ENCODE measurements at regions not wholly inside any gene's neighbourhood (a gene's known extent, or its start where the extent isn't known, plus 50 kb on each side); places are given as distances from the start of the nearest gene placed in this dataset.
"Not testable (repeated sequence)": the region's sequence is repeated elsewhere in the genome, so short reads cannot be mapped to it uniquely, and the experiment has no call there.

DNA sequence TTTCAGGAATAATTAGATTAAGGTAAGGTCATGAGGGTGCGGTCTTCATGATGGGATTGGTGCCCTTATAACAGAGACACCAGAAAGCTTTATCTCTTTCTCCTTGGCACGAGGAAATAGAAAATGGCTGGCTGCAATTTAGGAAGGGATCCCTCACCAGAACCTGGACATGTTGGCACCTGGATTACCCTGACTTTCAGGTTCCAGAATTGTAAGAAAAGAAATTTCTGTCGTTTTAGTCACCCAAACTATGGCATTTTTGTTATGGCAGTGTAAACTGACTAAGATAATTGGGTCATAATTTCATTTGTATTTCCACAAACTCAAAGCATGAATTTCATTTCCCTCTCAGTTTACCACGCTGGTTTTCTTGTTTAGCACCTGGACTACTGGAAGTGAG lies 473.6 kb downstream of the PTH2R start:
- no peaks in the 10 kb centered on the region for H3K36me3 ChIP-seq (ENCODE audit: control insufficient read depth, insufficient read depth, low read length)
- no peak for DNase-seq (ENCODE audit: extremely low read depth, insufficient read length)
- TF ChIP-seq, protein P1, sequence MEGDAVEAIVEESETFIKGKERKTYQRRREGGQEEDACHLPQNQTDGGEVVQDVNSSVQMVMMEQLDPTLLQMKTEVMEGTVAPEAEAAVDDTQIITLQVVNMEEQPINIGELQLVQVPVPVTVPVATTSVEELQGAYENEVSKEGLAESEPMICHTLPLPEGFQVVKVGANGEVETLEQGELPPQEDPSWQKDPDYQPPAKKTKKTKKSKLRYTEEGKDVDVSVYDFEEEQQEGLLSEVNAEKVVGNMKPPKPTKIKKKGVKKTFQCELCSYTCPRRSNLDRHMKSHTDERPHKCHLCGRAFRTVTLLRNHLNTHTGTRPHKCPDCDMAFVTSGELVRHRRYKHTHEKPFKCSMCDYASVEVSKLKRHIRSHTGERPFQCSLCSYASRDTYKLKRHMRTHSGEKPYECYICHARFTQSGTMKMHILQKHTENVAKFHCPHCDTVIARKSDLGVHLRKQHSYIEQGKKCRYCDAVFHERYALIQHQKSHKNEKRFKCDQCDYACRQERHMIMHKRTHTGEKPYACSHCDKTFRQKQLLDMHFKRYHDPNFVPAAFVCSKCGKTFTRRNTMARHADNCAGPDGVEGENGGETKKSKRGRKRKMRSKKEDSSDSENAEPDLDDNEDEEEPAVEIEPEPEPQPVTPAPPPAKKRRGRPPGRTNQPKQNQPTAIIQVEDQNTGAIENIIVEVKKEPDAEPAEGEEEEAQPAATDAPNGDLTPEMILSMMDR (IDR thresholded peaks at IDR 0.05; ENCODE audit: insufficient read depth, low read length, poor library complexity, severe bottlenecking), result no peak
- H3K27me3 ChIP-seq (replicated peaks; ENCODE audit: control insufficient read depth, insufficient read depth, low read length), result no peaks in the 10 kb centered on the region
- no peak overlapping the region for H3K4me3 ChIP-seq (replicated peaks; ENCODE audit: low read depth, low read length)

DNA sequence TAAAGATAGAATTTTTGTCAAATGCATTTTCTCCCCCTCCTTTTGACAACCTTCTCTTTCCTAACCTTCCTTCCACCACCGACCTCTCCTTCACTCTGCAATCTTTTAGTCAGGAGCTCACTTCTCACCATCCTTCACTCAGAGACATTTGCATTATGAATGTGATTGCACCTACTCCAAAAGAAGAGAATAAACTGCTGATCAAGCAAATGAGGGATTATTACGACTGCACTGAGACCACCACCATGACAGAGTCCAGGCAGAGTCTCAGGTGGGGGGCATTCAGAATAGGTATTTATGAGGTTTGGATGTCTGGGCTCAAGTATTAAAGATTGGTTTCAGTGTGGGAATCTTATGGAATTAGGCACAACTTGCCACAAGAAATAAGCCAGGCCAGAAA lies 483.9 kb downstream of the PTH2R start:
- H3K27me3 ChIP-seq (replicated peaks; ENCODE audit: control insufficient read depth, insufficient read depth, low read length), result no peaks in the 10 kb centered on the region

DNA sequence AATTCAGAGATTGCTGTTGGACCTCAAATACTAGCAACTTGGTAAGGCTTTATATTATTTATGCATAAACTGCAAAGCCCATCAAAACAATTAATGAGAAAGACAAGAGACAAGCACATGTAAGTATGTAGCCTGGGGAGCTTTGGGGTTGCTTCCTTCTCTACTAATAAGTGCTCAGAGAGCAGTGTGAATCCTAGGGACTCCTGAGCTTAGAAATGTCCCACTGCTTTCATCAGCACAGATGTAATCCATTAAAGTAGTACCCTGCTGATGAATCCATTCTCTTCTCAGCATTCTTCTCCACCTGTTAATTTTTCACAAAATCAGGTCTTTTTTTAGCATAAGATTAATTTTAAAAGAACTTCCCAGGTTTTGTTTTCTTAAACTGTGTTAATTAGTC lies 485.6 kb downstream of the PTH2R start:
- TF ChIP-seq, protein P1 (IDR thresholded peaks at IDR 0.05; ENCODE audit: insufficient read depth, low read length, poor library complexity, severe bottlenecking), result no peak
- no peak for DNase-seq (ENCODE audit: extremely low read depth, insufficient read length)
- H3K27me3 ChIP-seq (replicated peaks; ENCODE audit: control insufficient read depth, insufficient read depth, low read length), result no peaks in the 10 kb centered on the region
- no peak overlapping the region for H3K4me3 ChIP-seq (replicated peaks; ENCODE audit: low read depth, low read length)
- H3K36me3 ChIP-seq (ENCODE audit: control insufficient read depth, insufficient read depth, low read length), result no peaks in the 10 kb centered on the region

More for the DNA sequence above, 483.9 kb downstream of the PTH2R start:
- no peak overlapping the region for H3K4me3 ChIP-seq (replicated peaks; ENCODE audit: low read depth, low read length)
- H3K36me3 ChIP-seq (ENCODE audit: control insufficient read depth, insufficient read depth, low read length), result no peaks in the 10 kb centered on the region
- TF ChIP-seq, protein P1 (IDR thresholded peaks at IDR 0.05; ENCODE audit: insufficient read depth, low read length, poor library complexity, severe bottlenecking), result no peak
- DNase-seq (ENCODE audit: extremely low read depth, insufficient read length), result no peak

DNA sequence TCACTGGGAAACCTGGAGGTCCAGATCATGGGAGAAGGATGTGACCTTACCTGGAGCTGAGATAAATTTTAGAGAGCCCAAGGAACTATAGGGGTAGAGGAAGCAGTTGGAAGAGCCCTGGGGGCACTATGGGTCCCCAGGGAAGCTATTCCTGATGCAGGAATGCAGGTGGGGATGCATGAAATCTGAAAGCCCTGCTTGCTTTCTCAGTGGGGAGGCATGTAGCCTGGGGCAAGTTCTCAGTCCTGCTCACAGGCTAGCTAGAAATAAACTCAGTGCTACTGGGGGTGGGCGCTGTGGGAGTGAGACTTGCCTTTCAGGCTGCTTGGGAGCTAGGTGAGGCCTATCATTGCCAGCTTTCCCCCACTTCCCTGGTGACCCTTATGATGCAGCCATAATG lies 499.7 kb downstream of the PTH2R start:
- TF ChIP-seq, protein P1 (IDR thresholded peaks at IDR 0.05; ENCODE audit: insufficient read depth, low read length, poor library complexity, severe bottlenecking), result no peak
- Histone ChIP-seq H3K27me3 (replicated peaks; ENCODE audit: control insufficient read depth, insufficient read depth, low read length) (no peaks in the 10 kb centered on the region), H3K4me3 (replicated peaks; ENCODE audit: low read depth, low read length) (no peak overlapping the region), H3K36me3 (ENCODE audit: control insufficient read depth, insufficient read depth, low read length) (no peaks in the 10 kb centered on the region)
- DNase-seq (ENCODE audit: extremely low read depth, insufficient read length), result no peak

DNA sequence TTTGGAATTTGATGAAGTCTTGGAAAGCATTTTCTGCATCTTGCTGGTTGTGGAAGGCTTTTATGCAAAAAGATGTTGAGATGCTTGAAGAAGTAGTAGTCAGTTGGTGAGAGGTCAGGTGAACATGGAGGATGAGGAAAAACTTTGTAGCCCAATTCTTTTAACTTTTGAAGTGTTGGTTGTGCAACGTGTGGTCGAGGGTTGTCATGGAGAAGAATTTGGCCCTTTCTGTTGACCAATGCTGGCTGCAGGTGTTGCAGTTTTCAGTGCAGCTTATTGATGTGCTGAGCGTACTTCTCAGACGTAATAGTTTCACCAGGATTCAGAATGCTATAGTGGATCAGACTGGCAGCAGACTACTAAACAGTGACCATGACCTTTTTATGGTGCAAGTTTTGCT lies 508.4 kb upstream of the MAP2 start:
- no peak for DNase-seq (ENCODE audit: extremely low read depth, insufficient read length)
- Histone ChIP-seq H3K27me3 (replicated peaks; ENCODE audit: control insufficient read depth, insufficient read depth, low read length) (no peaks in the 10 kb centered on the region), H3K4me3 (replicated peaks; ENCODE audit: low read depth, low read length) (no peak overlapping the region), H3K36me3 (ENCODE audit: control insufficient read depth, insufficient read depth, low read length) (no peaks in the 10 kb centered on the region)
- TF ChIP-seq, protein P1 (IDR thresholded peaks at IDR 0.05; ENCODE audit: insufficient read depth, low read length, poor library complexity, severe bottlenecking), result no peak

DNA sequence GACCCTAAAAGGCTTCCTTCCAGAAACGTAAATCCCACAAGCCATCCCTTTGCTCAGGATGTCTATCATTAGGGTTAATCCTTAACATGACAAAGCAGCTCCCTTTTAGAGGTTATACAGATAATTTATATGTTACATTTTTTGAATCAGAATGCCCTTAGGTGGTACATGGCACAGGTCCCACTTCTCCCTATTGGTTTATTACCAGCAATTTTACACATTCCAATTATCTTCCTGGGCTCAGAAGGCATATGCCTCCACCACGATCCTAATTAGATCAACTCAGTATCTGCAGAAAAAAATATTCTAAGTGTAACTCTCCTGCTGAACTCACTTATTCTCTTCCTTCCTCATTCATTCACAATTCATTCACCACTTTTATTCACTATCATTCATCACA lies 507.0 kb upstream of the MAP2 start:
- no peaks in the 10 kb centered on the region for H3K36me3 ChIP-seq (ENCODE audit: control insufficient read depth, insufficient read depth, low read length)
- H3K27me3 ChIP-seq (replicated peaks; ENCODE audit: control insufficient read depth, insufficient read depth, low read length), result no peaks in the 10 kb centered on the region
- no peak for DNase-seq (ENCODE audit: extremely low read depth, insufficient read length)
- no peak overlapping the region for H3K4me3 ChIP-seq (replicated peaks; ENCODE audit: low read depth, low read length)
- TF ChIP-seq, protein P1 (IDR thresholded peaks at IDR 0.05; ENCODE audit: insufficient read depth, low read length, poor library complexity, severe bottlenecking), result no peak

DNA sequence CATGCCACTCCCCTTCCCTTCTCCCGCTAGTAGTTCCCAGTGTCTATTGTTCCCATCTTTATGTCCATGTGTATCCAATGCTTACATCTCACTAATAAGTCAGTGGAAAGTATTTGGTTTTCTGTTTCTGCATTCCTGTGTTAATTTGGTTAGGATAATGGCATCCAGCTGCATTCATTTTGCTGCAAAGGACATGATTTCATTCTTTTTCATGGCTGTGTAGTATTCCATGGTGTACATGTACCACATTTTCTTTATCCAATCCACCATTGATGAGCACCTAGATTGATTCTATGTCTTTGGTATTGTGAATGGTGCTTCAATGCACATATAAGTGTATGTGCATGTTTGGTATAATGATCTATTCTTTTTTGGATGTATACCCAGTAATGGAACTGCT lies 502.5 kb upstream of the MAP2 start:
- not testable (repeated sequence) for H3K4me3 ChIP-seq (replicated peaks; ENCODE audit: low read depth, low read length); H3K27me3 ChIP-seq (replicated peaks; ENCODE audit: control insufficient read depth, insufficient read depth, low read length); DNase-seq (ENCODE audit: extremely low read depth, insufficient read length); H3K36me3 ChIP-seq (ENCODE audit: control insufficient read depth, insufficient read depth, low read length)
